HepG2 (cell line): ENCODE measurements at regions not wholly inside any gene's neighbourhood (a gene's known extent, or its start where the extent isn't known, plus 50 kb on each side); places are given as distances from the start of the nearest gene placed in this dataset.

Source experiments
- NAIF1 ChIP-seq: sonication (generic); formaldehyde crosslinking; IDR thresholded peaks from 2 replicates; pipeline ENCODE4 v1.5.0; 2020; ENCODE audit warnings: mild to moderate bottlenecking, missing genetic modification reagents, borderline replicate concordance
- NFYB ChIP-seq: sonication (generic); formaldehyde crosslinking; IDR thresholded peaks from 2 replicates; pipeline ENCODE4 v1.4.0; 2020; ENCODE audit warnings: missing genetic modification reagents
- SIN3A ChIP-seq: IDR thresholded peaks from 2 replicates; pipeline ENCODE4 v1.6.1; 2011; ENCODE audit warnings: low read depth, mild to moderate bottlenecking, control low read depth, low read length, borderline replicate concordance
- ZBED4 ChIP-seq: sonication (generic); formaldehyde crosslinking; IDR thresholded peaks from 2 replicates; pipeline ENCODE4 v1.4.0; 2020; ENCODE audit warnings: missing genetic modification reagents, borderline replicate concordance
- ZGPAT ChIP-seq: IDR thresholded peaks from 2 replicates; pipeline ENCODE4 v1.6.1; 2016; ENCODE audit warnings: mild to moderate bottlenecking
- ZNF276 ChIP-seq: sonication (generic); formaldehyde crosslinking; IDR thresholded peaks from 2 replicates; pipeline ENCODE4 v1.4.0; 2020; ENCODE audit warnings: mild to moderate bottlenecking, low read depth, missing genetic modification reagents

- TF ChIP-seq ZBED4 (CRISPR knock-in tag): 0 out of 2 replicates have a peak, but pooled peaks have one; percentile 33
- peak; percentile 84 for TF ChIP-seq ZGPAT (CRISPR knock-in tag)
- no peak for TF ChIP-seq NAIF1 (CRISPR knock-in tag)
- TF ChIP-seq ZNF276: no peak
- TF ChIP-seq NFYB: peak; percentile 65; the same call in 1 of the 2 replicates
- no peak for TF ChIP-seq SIN3A
Measured at GRCh38 chr7:138316421-138317043, 143.5 kb upstream of the TRIM24 start (continued).
